ENCODE measurements at regions not wholly inside any gene's neighbourhood (a gene's known extent, or its start where the extent isn't known, plus 50 kb on each side); places are given as distances from the start of the nearest gene placed in this dataset.

DNA sequence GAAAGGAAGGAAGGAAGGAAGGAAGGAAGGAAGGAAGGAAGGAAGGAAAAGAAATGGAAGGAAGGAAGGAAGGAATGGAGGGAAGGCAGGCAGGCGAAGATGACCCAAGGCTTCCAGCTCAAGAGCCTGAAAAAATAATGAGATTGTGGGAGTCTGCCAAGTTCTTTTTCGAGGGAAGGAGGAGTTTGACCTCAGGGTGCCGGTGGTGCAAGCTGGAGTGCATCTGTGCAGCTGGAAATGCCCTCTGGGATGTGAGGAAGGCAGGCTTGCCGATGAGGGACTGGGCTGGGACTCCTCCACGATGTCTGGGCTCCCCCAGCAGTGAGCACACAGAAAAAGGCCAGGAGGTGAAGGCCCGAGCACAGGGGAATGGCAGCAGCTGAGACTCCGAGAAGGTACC, 154.9 kb upstream of the DAPK1 start:
- H3K14ac ChIP-seq (ENCODE audit: insufficient read length) = no peak overlapping the region
- H2AK5ac ChIP-seq (ENCODE audit: low read depth, low read length) = no peak overlapping the region
- no peak overlapping the region for H2BK120ac ChIP-seq (replicated peaks; ENCODE audit: low read depth, low read length)
- no peak overlapping the region for H3K27ac ChIP-seq (ENCODE audit: low read depth, low read length)
- no peaks in the 10 kb centered on the region for H4K20me1 ChIP-seq (replicated peaks in 1 of 2; ENCODE audit: control insufficient read depth in 1 of 2, insufficient read depth in 2 of 2, low read length in 2 of 2)
- WGBS, 2 experiments (ENCODE audit: extremely low coverage in 1 of 2, insufficient coverage in 1 of 2, insufficient read length in 1 of 2, insufficient replicate concordance in 2 of 2, low coverage in 1 of 2, low lambda C conversion rate in 2 of 2, missing lambda C conversion rate in 1 of 2) = 92% methylated on average over 7 of the region's 7 CpGs; no CpG with 5 or more reads in 1 of the 2 experiments
- no peaks in the 10 kb centered on the region for H3K23me2 ChIP-seq (ENCODE audit: low read depth, low read length)
- H3K4ac ChIP-seq (replicated peaks; ENCODE audit: insufficient read length, low read depth, low read length) = no peak overlapping the region
- peak overlapping the region; percentile 41 for H4K91ac ChIP-seq (replicated peaks; ENCODE audit: insufficient read length, low read length)
- no peaks in the 10 kb centered on the region for H3K79me1 ChIP-seq (ENCODE audit: low read depth, low read length)
- no peak overlapping the region for H3K4me3 ChIP-seq (ENCODE audit: extremely low read depth in 1 of 4, insufficient read depth in 2 of 4, low read depth in 3 of 4, low read length in 4 of 4)
- no peaks in the 10 kb centered on the region for H3K36me3 ChIP-seq (ENCODE audit: control insufficient read depth in 2 of 4, insufficient read depth in 4 of 4, low read length in 3 of 4)
- no peak overlapping the region for H4K5ac ChIP-seq (ENCODE audit: insufficient read length, low read depth, low read length)
- POLR2A ChIA-PET (ENCODE audit: partially characterized antibody) = interaction anchor here (0.5 kb wide), 1 partner anchor 84 kb away, joined by 4 read pairs; no protein-coding TSS in a partner anchor
- CTCF ChIA-PET (ENCODE audit: partially characterized antibody) = interaction anchor here (0.7 to 2.7 kb wide), 10 partner anchors 13 to 321 kb away, joined by 3 to 15 read pairs (median 3); no protein-coding TSS in a partner anchor
- H3K4me1 ChIP-seq (replicated peaks in 1 of 4; ENCODE audit: control insufficient read depth in 3 of 4, insufficient read depth in 4 of 4, low read length in 3 of 4) = peaks cover 0 to 16% (median 13%) of the 10 kb centered on the region in 4 experiments
- H3K18ac ChIP-seq (ENCODE audit: extremely low read depth, low read length) = peak overlapping the region; percentile 55
- H3K4me2 ChIP-seq (ENCODE audit: insufficient read depth in 1 of 2, low read depth in 2 of 2, low read length in 2 of 2) = no peak overlapping the region
- no peaks in the 10 kb centered on the region for H3K27me3 ChIP-seq (replicated peaks in 1 of 4; ENCODE audit: control insufficient read depth in 3 of 4, extremely low read depth in 1 of 4, insufficient read depth in 3 of 4, low read length in 3 of 4)
- peak overlapping the region; percentile 37; the same call in 1 of the 2 replicates for H2BK5ac ChIP-seq (ENCODE audit: low read depth, low read length)
- no peak overlapping the region for H3K9ac ChIP-seq (replicated peaks in 1 of 4; ENCODE audit: extremely low read depth in 1 of 4, low read depth in 3 of 4, low read length in 3 of 4)
- no peak overlapping the region for H2BK15ac ChIP-seq (ENCODE audit: low read length)
- H2AFZ ChIP-seq (ENCODE audit: low read length) = no peak overlapping the region
- H3K56ac ChIP-seq (replicated peaks; ENCODE audit: insufficient read length, low read depth, low read length) = no peak overlapping the region
- H2BK12ac ChIP-seq (ENCODE audit: low read depth, low read length) = peak overlapping the region; percentile 19; the same call in 1 of the 2 replicates
- no peak for FAIRE-seq
- no peak overlapping the region for H3K23ac ChIP-seq (ENCODE audit: insufficient read length)
- no peak overlapping the region for H4K8ac ChIP-seq (ENCODE audit: extremely low read depth, insufficient read depth, low read length)
- DNase-seq (ENCODE audit: low read depth in 1 of 2, low spot score in 2 of 2) = no peak
- TF ChIP-seq EGR1 (IDR thresholded peaks at IDR 0.05; ENCODE audit: borderline replicate concordance, low read depth, low read length) (no peak), ASH2L (IDR thresholded peaks at IDR 0.05; ENCODE audit: low read length) (no peak)
- TF ChIP-seq, protein P1, sequence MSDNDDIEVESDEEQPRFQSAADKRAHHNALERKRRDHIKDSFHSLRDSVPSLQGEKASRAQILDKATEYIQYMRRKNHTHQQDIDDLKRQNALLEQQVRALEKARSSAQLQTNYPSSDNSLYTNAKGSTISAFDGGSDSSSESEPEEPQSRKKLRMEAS (IDR thresholded peaks at IDR 0.05) = no peak
- H3K9me3 ChIP-seq (ENCODE audit: insufficient read depth in 2 of 2, low read depth in 1 of 2, low read length in 1 of 2) = no peaks in the 10 kb centered on the region
- H3K79me2 ChIP-seq (ENCODE audit: control insufficient read depth in 1 of 2, insufficient read depth in 2 of 2, low read length in 2 of 2) = no peaks in the 10 kb centered on the region
- no peak overlapping the region for H2BK20ac ChIP-seq (ENCODE audit: low read length)
